ENCODE measurements at regions not wholly inside any gene's neighbourhood (a gene's known extent, or its start where the extent isn't known, plus 50 kb on each side); places are given as distances from the start of the nearest gene placed in this dataset.
"Not testable (repeated sequence)": the region's sequence is repeated elsewhere in the genome, so short reads cannot be mapped to it uniquely, and the experiment has no call there.

- DNase-seq (ENCODE audit: low read depth in 2 of 2) = no peak
Observed at GRCh38 chr10:4303045-4303444, 518.0 kb upstream of the KLF6 start.

DNA sequence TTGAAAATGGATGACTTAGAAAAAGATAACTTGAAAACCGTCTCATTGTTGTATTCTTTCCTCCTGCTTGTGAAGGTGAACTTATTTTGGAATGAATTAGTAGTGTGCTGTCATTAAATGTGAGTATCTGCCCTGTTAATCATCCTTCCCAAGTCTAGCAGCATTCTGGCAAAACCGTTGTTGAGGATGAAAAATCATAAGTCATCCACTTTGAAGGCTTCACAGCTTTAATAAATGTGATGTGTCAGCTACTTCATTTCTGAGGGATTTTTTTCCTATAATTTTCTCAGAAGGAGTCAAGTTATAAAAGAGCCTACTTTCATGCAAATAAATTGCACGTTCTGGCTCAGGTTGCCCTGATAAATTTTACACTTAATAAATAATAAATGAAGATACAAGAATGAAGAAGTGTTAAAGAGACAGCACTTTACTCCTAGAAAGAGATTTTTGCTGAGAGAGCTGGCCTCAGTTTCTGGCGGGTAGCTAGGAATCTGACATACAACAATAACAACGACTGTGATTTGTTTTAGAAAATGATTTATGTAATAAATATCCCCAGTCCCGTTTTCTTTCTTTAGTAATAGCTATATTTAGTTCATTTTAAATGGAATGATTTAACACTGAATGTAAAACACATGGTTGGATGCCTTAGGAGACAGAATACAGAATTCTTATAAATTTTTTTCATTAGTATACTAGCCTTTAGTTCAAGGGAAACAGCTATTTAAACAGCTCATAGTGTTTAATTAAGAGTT is 516.5 kb upstream of the KLF6 start:
- DNase-seq (ENCODE audit: low read depth in 2 of 2) = no peak

DNA sequence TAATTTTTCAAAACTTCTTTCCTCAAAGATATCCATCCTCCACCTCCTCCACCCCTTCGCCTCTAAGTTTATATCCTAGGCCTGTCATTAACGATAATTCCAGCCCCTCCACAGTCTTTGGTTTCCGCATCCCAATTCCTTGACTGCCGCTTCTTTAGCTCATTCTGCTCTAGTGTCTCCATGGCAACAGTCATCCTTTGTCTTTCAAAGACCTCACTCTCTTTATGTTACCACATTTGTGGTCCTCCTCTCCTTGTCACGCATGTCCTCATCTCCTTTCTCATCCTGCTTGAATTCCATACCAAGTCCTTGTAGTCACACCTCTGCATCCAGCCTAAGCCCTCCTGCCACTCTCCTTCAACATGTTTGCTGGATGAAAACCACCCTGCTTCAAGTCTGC is 511.2 kb upstream of the KLF6 start:
- no peak for DNase-seq (ENCODE audit: low read depth in 2 of 2)

DNA sequence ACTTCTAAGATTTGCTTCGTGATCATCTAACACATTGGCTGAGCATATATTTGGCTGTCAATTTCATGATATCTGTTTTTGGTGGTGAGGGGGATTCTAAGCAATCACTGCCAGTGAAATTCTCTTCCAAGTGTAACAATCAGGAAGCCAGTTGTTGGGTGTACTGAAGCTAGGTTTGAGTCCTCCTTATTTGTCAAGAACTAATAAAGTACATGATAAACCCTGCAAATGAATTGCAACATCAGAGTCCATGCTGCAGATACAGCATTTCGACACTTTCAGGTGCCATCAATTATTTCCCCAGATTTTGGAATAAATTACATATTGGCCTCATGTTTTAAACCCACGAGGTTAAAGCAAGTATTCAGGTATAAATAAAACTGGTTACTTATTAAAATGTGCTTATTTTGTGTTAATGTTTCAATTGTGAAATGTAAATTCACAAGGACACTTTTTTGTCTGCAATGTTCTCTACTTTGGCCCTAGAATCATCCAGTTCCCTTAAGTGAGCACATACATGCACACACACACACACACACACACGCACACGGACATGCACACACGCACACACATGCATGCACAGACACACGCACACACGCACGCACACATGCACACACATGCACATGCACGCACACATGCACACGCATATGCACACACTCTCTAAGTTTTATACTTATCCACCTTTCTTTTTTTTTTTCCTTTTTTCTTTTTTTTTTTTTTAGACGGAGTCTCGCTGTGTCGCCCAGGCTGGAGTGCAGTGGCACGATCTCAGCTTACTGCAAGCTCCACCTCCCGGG is 510.2 kb upstream of the KLF6 start:
- DNase-seq (ENCODE audit: low read depth in 2 of 2) = no peak

DNA sequence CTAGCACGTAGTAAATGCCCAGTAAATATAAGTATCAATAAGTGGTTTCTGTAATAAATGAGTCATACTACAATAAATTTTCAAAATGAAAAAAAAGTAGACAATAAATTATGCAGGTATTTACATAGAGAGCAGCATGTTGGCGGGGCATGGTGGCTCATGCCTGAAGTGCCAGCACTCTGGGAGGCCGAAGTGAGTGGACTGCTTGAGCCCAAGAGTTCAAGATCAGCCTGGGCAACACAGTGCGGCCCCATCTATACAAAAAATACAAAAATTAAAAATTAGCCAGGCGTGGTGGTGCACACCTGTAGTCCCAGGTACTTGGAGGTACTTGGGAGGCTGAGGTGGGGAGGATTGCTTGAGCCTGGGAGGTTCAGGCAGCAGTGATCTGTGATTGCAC is 509.3 kb upstream of the KLF6 start:
- no peak for DNase-seq (ENCODE audit: low read depth in 2 of 2)

- no peak for DNase-seq (ENCODE audit: low read depth in 2 of 2)
Observed at GRCh38 chr10:4291990-4292389, 507.0 kb upstream of the KLF6 start.

DNA sequence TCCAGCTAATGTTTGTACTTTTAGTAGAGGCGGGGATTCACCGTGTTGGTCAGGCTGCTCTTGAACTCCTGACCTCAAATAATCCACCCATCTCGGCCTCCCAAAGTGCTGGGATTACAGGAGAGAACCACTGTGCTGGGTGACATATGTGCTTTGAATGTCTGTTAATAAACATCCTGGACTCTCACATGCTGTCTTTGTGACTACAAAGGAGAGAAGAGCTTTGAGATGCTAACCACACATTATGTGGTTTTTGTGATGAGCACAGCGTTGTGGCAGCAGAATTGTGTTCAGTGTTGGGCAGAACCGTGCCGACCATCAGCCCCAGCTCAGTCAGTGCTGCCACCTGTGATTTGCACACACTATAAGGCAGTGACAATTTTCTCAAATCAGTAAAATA is 500.1 kb upstream of the KLF6 start:
- DNase-seq (ENCODE audit: low read depth in 2 of 2) = no peak

DNA sequence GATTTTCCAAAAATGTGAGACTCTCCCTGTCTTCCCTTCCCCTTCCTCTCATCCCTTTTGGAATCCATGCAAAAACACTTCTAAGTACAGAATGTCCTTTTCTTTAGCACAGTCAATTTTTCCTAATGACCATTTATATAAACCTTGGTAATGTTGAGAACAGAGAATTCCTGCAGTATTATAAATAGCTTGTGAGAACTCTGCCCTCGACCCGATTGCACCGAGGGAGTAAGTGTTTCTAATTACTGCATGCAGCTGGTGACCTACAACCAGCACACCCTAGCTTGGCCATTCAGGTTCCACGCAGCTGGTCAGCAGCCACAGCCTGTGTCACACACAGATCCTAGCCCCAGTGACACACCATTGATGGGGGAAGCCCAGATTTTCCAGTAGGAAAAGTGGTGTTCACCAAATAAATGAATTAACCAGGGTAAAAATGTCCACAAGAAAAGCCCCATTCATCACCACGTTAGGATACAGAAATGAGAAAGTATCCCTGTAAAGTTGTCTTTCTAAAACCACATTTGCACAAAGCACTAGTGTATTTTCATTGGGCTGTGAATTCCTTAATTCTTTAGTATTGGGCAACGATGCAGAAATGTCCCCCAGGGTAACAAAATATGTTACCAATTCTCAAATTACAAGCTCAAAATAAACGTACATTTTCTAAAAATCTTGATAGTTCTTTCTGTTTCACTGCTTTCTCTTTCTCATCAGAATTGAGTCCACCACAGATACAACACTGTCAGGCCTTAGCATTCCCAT is 499.0 kb upstream of the KLF6 start:
- DNase-seq (ENCODE audit: low read depth in 2 of 2) = no peak

- DNase-seq (ENCODE audit: low read depth in 2 of 2) = no peak
Observed at GRCh38 chr10:4282496-4282895, 497.5 kb upstream of the KLF6 start.

- DNase-seq (ENCODE audit: low read depth in 2 of 2) = no peak
Observed at GRCh38 chr10:4281190-4281825, 496.3 kb upstream of the KLF6 start.

GRCh38 chr10:4280461-4281189 is 495.6 kb upstream of the KLF6 start:
- no peak for DNase-seq (ENCODE audit: low read depth in 2 of 2)

- no peak for DNase-seq (ENCODE audit: low read depth in 2 of 2)
Observed at GRCh38 chr10:4279655-4280054, 494.6 kb upstream of the KLF6 start.

GRCh38 chr10:4278186-4278585 is 493.2 kb upstream of the KLF6 start:
- no peak for DNase-seq (ENCODE audit: low read depth in 2 of 2)

GRCh38 chr10:4276151-4276550 is 491.1 kb upstream of the KLF6 start:
- no peak for DNase-seq (ENCODE audit: low read depth in 2 of 2)

- DNase-seq (ENCODE audit: low read depth in 2 of 2) = not testable (repeated sequence)
Observed at GRCh38 chr10:4274671-4275070, 489.7 kb upstream of the KLF6 start.

GRCh38 chr10:4271193-4271592 is 486.2 kb upstream of the KLF6 start:
- DNase-seq (ENCODE audit: low read depth in 2 of 2) = no peak

DNA sequence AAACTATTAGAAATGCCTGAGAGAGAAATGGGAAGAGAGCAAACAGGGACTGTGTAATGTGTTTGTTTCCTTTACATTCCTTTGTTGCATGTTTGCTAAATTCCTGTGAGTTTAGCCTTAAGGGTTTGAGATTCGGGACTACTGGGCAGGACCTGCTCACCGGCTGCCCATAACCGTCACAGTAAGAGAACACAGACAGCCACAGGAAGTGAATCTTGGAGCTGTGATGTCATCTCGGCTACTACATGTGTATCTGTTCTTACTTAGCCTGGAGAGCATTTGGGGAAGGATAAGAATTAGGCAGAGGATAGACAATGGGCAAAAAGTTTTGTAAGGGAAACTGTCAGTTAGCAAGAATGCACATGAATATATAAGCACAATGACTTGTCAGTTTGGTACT is 485.1 kb upstream of the KLF6 start:
- DNase-seq (ENCODE audit: low read depth in 2 of 2) = no peak

- not testable (repeated sequence) for DNase-seq (ENCODE audit: low read depth in 2 of 2)
Observed at GRCh38 chr10:4268490-4268889, 483.5 kb upstream of the KLF6 start.

GRCh38 chr10:4267086-4267773 is 482.2 kb upstream of the KLF6 start:
- no peak for DNase-seq (ENCODE audit: low read depth in 2 of 2)

DNA sequence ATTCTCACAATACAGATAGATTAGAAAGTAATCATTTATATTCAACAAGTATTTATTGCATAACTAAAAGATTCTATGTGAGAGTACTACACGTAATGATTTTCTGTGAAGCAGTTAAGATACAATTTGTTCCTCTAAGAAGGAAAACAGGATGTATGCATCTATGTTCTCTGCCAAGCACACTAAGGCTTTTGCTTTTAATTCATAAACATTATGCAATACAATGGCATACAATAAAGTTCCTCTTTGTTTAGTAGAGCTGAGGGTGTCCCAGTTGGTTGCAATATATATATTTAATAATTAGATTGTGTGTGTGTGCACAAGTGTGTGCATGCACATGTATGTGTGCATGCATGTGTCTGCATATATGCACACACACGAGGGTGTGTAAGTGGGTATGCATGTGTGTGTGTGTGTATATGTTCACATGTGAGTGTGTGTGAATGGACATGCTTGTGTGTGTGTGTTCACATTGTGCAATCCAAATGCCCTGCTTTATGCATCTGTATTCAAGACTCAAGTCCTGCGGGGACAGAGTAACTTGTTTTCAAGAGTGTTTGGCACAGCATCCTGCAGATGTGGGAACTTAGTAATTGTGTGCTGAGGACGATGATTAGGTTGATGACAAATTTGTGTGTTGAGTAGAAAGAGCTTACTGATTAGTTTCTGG is 481.5 kb upstream of the KLF6 start:
- no peak for DNase-seq (ENCODE audit: low read depth in 2 of 2)

Data from activated CD4-positive, alpha-beta T cell treated with anti-CD3 and anti-CD28 coated beads for 24 hours (primary cell).